22Rv1 (cell line): ENCODE measurements at regions not wholly inside any gene's neighbourhood (a gene's known extent, or its start where the extent isn't known, plus 50 kb on each side); places are given as distances from the start of the nearest gene placed in this dataset.

Experiments
- H3K27ac ChIP-seq: fragments of 450-650 bp; 2 replicates; pipeline ENCODE4 v1.5.1; 2017
- CTCF ChIP-seq: fragments of 450-650 bp; IDR thresholded peaks from 2 replicates; pipeline ENCODE4 v1.5.1; 2017; ENCODE audit warnings: mild to moderate bottlenecking
- ZFX ChIP-seq: fragments of 450-650 bp; IDR thresholded peaks from 2 replicates; pipeline ENCODE4 v1.6.1; 2017; ENCODE audit warnings: antibody characterized with exemption, borderline replicate concordance

DNA sequence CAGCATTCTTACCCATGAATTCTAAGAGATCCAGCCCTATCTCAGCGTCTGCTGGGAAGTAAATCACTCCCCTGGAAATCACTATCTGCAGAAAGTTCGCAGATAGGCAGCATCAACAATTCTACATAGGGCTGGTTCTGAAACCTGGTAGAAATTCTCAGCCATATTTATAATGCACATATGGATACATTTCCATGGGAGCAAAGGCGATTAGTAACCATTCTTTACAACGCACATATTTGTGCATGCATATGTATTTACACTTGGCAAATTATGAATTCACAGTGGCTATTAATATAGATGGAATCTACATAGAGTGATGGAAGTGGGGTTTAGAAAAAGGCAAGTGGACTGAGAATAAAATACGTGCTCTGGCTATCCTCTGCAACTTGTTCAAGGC lies 128.0 kb upstream of the FOXB1 start:
- no peak overlapping the region for H3K27ac ChIP-seq
- TF ChIP-seq ZFX (no peak), CTCF (no peak)

DNA sequence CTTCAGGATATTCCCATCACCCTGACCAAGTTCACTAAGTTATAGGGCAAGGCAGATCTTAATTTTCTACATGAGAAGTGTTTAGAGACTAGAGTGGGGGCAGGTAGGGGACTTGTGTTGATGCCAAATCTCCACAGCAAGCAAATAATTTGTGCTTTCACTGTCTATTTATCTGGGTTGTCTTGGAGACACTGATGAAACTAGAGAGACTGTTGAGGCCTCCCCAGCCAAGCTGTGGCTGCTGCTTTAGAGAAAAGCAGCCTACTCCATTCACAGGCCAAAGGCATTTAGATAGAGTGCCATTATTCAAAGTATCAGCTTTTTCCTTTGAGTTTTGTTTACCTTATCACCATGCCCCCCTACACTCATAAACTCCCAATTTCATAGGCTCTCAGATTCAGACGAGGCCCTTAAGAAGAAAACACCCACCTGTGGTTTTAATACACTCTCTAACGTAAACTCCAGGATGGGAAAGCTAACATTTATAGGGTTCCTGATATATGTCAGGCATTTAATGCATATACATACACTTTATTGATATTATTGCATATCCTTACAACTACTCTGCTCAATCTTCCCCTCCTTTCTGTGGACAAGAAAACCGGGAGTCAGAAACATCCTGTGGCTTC lies 130.4 kb upstream of the FOXB1 start:
- no peak for TF ChIP-seq ZFX
- TF ChIP-seq CTCF, result no peak
- no peak overlapping the region for H3K27ac ChIP-seq

GRCh38 chr15:59867086-59867855 lies 136.8 kb upstream of the FOXB1 start:
- no peak for TF ChIP-seq CTCF
- TF ChIP-seq ZFX, result no peak
- no peak overlapping the region for H3K27ac ChIP-seq

DNA sequence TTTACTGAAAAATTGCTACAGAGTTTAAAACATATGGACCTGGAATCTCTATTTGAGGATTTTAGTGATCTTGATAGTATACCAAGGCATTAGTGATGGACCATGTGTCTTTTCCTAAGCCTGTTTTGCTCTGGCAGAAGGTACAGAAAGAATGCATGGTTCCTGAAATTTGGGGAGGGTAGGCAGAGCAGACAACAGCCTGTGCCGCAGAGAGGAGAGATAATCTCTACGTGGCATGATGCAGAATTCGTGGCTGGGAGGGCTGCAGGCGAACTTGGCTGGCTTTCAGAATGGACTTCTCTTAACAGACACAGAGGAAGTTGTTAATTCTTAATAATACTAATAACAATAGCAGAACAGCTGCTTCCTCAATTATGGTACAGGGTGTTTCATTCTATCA lies 137.5 kb upstream of the FOXB1 start:
- TF ChIP-seq CTCF (no peak), ZFX (no peak)
- no peak overlapping the region for H3K27ac ChIP-seq

DNA sequence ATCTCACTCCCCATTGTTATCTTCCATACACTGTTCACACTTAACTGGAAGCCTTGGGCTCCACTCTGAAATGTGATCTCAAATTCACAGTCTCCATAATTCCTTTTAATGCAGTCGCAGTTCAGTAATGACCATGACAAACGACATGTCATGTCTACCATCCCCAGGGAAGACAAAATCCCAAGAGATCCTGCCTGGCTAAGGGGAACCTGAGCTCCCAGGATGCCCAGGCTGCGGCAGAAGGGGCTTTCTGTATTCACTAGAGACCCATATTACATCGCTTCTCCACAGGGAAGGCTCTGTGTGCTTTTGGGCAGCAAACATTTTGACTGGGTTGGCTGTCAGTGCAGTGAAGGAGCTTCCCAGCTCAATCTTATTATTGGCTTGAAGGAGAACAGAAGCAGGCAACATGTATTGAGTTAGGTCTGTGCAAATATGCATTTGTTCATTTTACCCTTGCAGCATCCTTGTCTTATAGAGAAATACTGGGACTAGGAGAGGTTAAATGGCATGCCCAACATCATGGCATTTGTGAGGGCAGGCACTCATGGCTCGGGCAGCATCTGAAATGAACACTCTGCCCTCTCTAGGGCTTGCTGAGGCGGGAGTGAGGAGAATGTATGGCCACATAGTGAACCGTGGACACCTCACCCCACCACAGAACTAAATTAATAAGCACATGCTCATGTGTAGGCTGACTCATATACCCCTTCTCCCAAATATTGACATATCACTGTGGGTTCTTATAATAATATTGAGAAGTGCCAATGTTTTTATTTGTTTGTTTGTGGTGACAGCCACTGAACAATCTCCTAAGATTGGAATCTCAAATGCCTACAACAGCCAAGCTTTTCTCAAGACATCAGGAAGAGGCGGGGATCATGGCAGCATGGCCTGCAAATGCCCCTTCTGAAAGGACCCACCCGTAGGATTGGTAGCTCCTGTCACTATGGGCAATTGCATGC lies 141.6 kb upstream of the FOXB1 start:
- TF ChIP-seq ZFX, result no peak
- TF ChIP-seq CTCF, result no peak
- H3K27ac ChIP-seq, result no peak overlapping the region

GRCh38 chr15:59847968-59848367 lies 156.1 kb upstream of the FOXB1 start:
- no peak overlapping the region for H3K27ac ChIP-seq
- TF ChIP-seq ZFX (no peak), CTCF (no peak)
